ENCODE measurements at regions not wholly inside any gene's neighbourhood (a gene's known extent, or its start where the extent isn't known, plus 50 kb on each side); places are given as distances from the start of the nearest gene placed in this dataset.

GRCh38 chr18:52070291-52070756, 269.7 kb upstream of the DCC start:
- H3K79me2 ChIP-seq (ENCODE audit: insufficient read depth, low read depth, low read length): no peaks in the 10 kb centered on the region
- no peak for DNase-seq (ENCODE audit: low spot score)
- BruUV-seq (replicated peaks): no TSS peak
- H3K4me3 ChIP-seq (ENCODE audit: low read depth, low read length, poor library complexity, severe bottlenecking): no peak overlapping the region
- ChIA-PET POLR2A (no interaction called here), CTCF (ENCODE audit: unreplicated experiment) (no interaction called here)
- H3K36me3 ChIP-seq (ENCODE audit: insufficient read depth, low read length): no peaks in the 10 kb centered on the region
- no peak overlapping the region for H3K4me2 ChIP-seq (ENCODE audit: low read length)
- no peaks in the 10 kb centered on the region for H3K9me2 ChIP-seq (ENCODE audit: insufficient read depth, low read length)
- intact Hi-C loops (cut with micrococcal nuclease; ENCODE audit: unreplicated experiment): no loop called here
- no peaks in the 10 kb centered on the region for H4K20me1 ChIP-seq (ENCODE audit: insufficient read depth, low read length)
- no peak overlapping the region for H2AFZ ChIP-seq (ENCODE audit: low read length)
- H3K27ac ChIP-seq (ENCODE audit: low read depth, low read length, poor library complexity, severe bottlenecking): no peak overlapping the region
- no peak for TF ChIP-seq CTCF (conservative IDR thresholded peaks at IDR 0.05; ENCODE audit: low read length)
- no peak for TF ChIP-seq EZH2phosphoT487 (IDR thresholded peaks at IDR 0.05; ENCODE audit: borderline replicate concordance, low read depth, low read length)
- no peaks in the 10 kb centered on the region for H3K4me1 ChIP-seq (ENCODE audit: insufficient read depth, low read length, poor library complexity, severe bottlenecking)
- H3K9me3 ChIP-seq (ENCODE audit: low read length): no peaks in the 10 kb centered on the region

GRCh38 chr18:52077251-52077983, 262.6 kb upstream of the DCC start:
- H3K27ac ChIP-seq (ENCODE audit: low read depth, low read length, poor library complexity, severe bottlenecking): no peak overlapping the region
- TF ChIP-seq CTCF (conservative IDR thresholded peaks at IDR 0.05; ENCODE audit: low read length): no peak
- no peak for TF ChIP-seq EZH2phosphoT487 (IDR thresholded peaks at IDR 0.05; ENCODE audit: borderline replicate concordance, low read depth, low read length)
- no TSS peak for BruUV-seq (replicated peaks)
- H3K9me2 ChIP-seq (ENCODE audit: insufficient read depth, low read length): no peaks in the 10 kb centered on the region
- CTCF ChIA-PET (ENCODE audit: unreplicated experiment): no interaction called here
- no peaks in the 10 kb centered on the region for H3K9me3 ChIP-seq (ENCODE audit: low read length)
- H3K4me2 ChIP-seq (ENCODE audit: low read length): no peak overlapping the region
- no peak overlapping the region for H2AFZ ChIP-seq (ENCODE audit: low read length)
- H3K4me1 ChIP-seq (ENCODE audit: insufficient read depth, low read length, poor library complexity, severe bottlenecking): no peaks in the 10 kb centered on the region
- intact Hi-C loops (cut with micrococcal nuclease; ENCODE audit: unreplicated experiment): no loop called here
- POLR2A ChIA-PET: no interaction called here
- no peak overlapping the region for H3K4me3 ChIP-seq (ENCODE audit: low read depth, low read length, poor library complexity, severe bottlenecking)
- no peaks in the 10 kb centered on the region for H4K20me1 ChIP-seq (ENCODE audit: insufficient read depth, low read length)
- no peaks in the 10 kb centered on the region for H3K79me2 ChIP-seq (ENCODE audit: insufficient read depth, low read depth, low read length)
- no peaks in the 10 kb centered on the region for H3K36me3 ChIP-seq (ENCODE audit: insufficient read depth, low read length)
- no peak for DNase-seq (ENCODE audit: low spot score)

- POLR2A ChIA-PET: no interaction called here
- no peaks in the 10 kb centered on the region for H3K4me1 ChIP-seq (ENCODE audit: insufficient read depth, low read length, poor library complexity, severe bottlenecking)
These were observed 257.8 kb upstream of the DCC start for GRCh38 chr18:52082246-52082645.

More at GRCh38 chr18:52082246-52082645, 257.8 kb upstream of the DCC start:
- H3K4me3 ChIP-seq (ENCODE audit: low read depth, low read length, poor library complexity, severe bottlenecking): no peak overlapping the region
- no peak overlapping the region for H2AFZ ChIP-seq (ENCODE audit: low read length)
- intact Hi-C loops (cut with micrococcal nuclease; ENCODE audit: unreplicated experiment): no loop called here
- no peaks in the 10 kb centered on the region for H3K36me3 ChIP-seq (ENCODE audit: insufficient read depth, low read length)
- H3K9me3 ChIP-seq (ENCODE audit: low read length): no peaks in the 10 kb centered on the region
- no peak overlapping the region for H3K27ac ChIP-seq (ENCODE audit: low read depth, low read length, poor library complexity, severe bottlenecking)
- H3K4me2 ChIP-seq (ENCODE audit: low read length): no peak overlapping the region
- DNase-seq (ENCODE audit: low spot score): no peak
- TF ChIP-seq CTCF (conservative IDR thresholded peaks at IDR 0.05; ENCODE audit: low read length) (no peak), EZH2phosphoT487 (IDR thresholded peaks at IDR 0.05; ENCODE audit: borderline replicate concordance, low read depth, low read length) (no peak)
- no TSS peak for BruUV-seq (replicated peaks)
- H4K20me1 ChIP-seq (ENCODE audit: insufficient read depth, low read length): no peaks in the 10 kb centered on the region
- H3K9me2 ChIP-seq (ENCODE audit: insufficient read depth, low read length): no peaks in the 10 kb centered on the region
- CTCF ChIA-PET (ENCODE audit: unreplicated experiment): no interaction called here
- no peaks in the 10 kb centered on the region for H3K79me2 ChIP-seq (ENCODE audit: insufficient read depth, low read depth, low read length)

All from OCI-LY7 (cell line).